Ovary (tissue), 7 donors: ENCODE measurements at regions not wholly inside any gene's neighbourhood (a gene's known extent, or its start where the extent isn't known, plus 50 kb on each side); places are given as distances from the start of the nearest gene placed in this dataset.

ENCODE experiments used
- DNase-seq, 5 donors: peaks; one replicate each; pipeline ENCODE4 v3.0.0-alpha.2; 2019 to 2020
- H3K27ac ChIP-seq, 2 donors: fragments of 200-600 bp; one replicate each; pipeline versions ENCODE4 v1.5.1 to v1.8.0; 2019 to 2022
- H3K27me3 ChIP-seq: fragments of 200-600 bp; one replicate; pipeline ENCODE4 v1.8.0; 2022
- H3K36me3 ChIP-seq: fragments of 200-600 bp; sonication (generic); one replicate; pipeline ENCODE4 v1.5.1; 2019
- H3K4me1 ChIP-seq: one replicate; pipeline ENCODE4 v1.8.1; 2013; ENCODE audit warnings: mild to moderate bottlenecking, moderate library complexity; ENCODE audit not compliant: insufficient read depth
- H3K4me3 ChIP-seq: fragments of 200-600 bp; sonication (generic); one replicate; pipeline ENCODE4 v1.5.1; 2017
- H3K9me3 ChIP-seq, 2 donors: fragments of 200-600 bp in 1 of 2; sonication (generic) in 1 of 2; one replicate each; pipeline versions ENCODE4 v1.5.1 to v1.8.1; 2013 to 2019; ENCODE audit warnings: mild to moderate bottlenecking in 1 of 2, moderate library complexity in 1 of 2
- EP300 ChIP-seq: sonication (generic); formaldehyde crosslinking; IDR thresholded peaks from one replicate; pipeline ENCODE4 v1.6.1; 2017; ENCODE audit warnings: antibody characterized with exemption
- POLR2A ChIP-seq: fragments of 450-650 bp; IDR thresholded peaks from one replicate; pipeline ENCODE4 v1.6.1; 2017; ENCODE audit warnings: antibody characterized with exemption, mild to moderate bottlenecking, moderate library complexity
- WGBS, 3 donors: extraction: QIAGEN DNeasy Blood & Tissue Kit in 1 of 3; methylation state at CpG; one replicate each; pipeline versions ENCODE4 v1.1.5 to v1.1.7; 2013 to 2017; 5-methylcytosine and 5-hydroxymethylcytosine counted together
- intact Hi-C, 4 donors: fragments of 100-400 bp; cut with DNase I; formaldehyde crosslinking; loops; one replicate each; pipeline versions ENCODE4 v1.11.0 to v1.15.1; 2022 to 2023
- TF ChIP-seq, protein P1 (sequence below), 3 donors: fragments of 450-650 bp in 2 of 3; fragments of 200-600 bp in 1 of 3; IDR thresholded peaks; one replicate each; pipeline versions ENCODE4 v1.5.1 to v1.8.0; 2016 to 2022; ENCODE audit warnings: antibody characterized with exemption in 3 of 3, mild to moderate bottlenecking in 1 of 3
- donor health status: DM: no; HTN: no; CAD: no; lungs with moderate emphysema.
- donor health status: DM: no; HTN: no; CAD: no.
- donor health status: Bipolar disorder and iron deficiency.
- donor health status: DM: no; HTN: no; CAD: no.
- donor health status: DM: yes; HTN: yes; CAD: no.

DNA sequence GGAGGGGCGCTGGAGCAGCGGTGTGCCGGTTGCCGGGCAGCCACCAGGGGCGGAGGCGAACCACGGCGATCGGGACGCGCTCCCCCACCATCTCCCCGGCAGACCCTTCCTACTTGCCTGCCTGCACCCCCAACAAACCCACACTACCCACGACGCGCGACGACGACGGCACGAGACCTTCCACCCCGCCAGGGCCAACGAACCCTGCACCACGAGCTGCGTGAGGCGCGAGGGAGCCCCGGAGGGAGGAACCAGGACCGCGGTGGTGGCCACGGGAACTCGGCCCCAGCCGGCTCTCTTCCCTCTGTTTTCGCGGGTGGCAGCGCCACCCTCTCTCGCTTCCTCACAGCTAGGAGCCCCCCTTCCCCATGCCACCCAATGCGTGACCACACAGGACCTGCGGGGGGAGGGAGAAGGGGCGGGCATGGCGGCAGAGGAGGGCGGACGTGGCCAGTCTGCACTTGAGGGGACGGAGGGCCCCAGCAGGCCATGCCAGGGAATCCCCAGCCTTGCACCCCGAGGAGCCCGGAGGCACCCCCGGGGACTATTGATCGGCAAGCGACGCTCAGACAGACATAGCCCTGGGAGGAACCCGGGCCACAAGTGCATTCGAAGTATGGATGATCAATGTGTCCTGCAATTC is 1516.4 kb upstream of the DEFB115 start:
- no peaks in the 10 kb centered on the region for H3K9me3 ChIP-seq
- no peak for DNase-seq
- WGBS, 3 donors: 60 to 70% (median 68%) methylated on average over 45 to 51 of the region's 51 CpGs
- no peaks in the 10 kb centered on the region for H3K4me1 ChIP-seq
- H3K4me3 ChIP-seq: no peak overlapping the region
- no peaks in the 10 kb centered on the region for H3K27me3 ChIP-seq
- intact Hi-C loops: no loop called here
- TF ChIP-seq EP300: no peak
- no peak for TF ChIP-seq POLR2A
- TF ChIP-seq, protein P1, sequence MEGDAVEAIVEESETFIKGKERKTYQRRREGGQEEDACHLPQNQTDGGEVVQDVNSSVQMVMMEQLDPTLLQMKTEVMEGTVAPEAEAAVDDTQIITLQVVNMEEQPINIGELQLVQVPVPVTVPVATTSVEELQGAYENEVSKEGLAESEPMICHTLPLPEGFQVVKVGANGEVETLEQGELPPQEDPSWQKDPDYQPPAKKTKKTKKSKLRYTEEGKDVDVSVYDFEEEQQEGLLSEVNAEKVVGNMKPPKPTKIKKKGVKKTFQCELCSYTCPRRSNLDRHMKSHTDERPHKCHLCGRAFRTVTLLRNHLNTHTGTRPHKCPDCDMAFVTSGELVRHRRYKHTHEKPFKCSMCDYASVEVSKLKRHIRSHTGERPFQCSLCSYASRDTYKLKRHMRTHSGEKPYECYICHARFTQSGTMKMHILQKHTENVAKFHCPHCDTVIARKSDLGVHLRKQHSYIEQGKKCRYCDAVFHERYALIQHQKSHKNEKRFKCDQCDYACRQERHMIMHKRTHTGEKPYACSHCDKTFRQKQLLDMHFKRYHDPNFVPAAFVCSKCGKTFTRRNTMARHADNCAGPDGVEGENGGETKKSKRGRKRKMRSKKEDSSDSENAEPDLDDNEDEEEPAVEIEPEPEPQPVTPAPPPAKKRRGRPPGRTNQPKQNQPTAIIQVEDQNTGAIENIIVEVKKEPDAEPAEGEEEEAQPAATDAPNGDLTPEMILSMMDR (IDR thresholded peaks at IDR 0.05): no peak
- no peak overlapping the region for H3K27ac ChIP-seq
- H3K36me3 ChIP-seq: no peaks in the 10 kb centered on the region

DNA sequence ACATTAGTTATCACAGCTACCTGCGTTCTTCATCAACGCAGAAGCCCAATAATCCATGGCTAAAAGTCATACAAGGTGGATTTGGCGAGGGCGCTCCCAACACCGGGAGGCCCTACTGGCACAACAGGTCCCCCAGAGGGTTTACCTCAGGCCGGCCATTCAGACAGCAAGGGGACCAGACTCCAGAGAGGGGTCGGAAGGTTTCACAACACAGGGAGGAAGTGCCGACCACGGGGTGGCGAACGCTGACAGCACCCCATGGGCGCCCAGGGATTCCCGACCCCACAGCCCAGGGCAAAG is 1515.9 kb upstream of the DEFB115 start:
- no peaks in the 10 kb centered on the region for H3K36me3 ChIP-seq
- no peak overlapping the region for H3K27ac ChIP-seq
- H3K4me1 ChIP-seq: no peaks in the 10 kb centered on the region
- TF ChIP-seq, protein P1 (IDR thresholded peaks at IDR 0.05): no peak
- no peak for TF ChIP-seq EP300
- intact Hi-C loops: no loop called here
- no peaks in the 10 kb centered on the region for H3K9me3 ChIP-seq
- H3K4me3 ChIP-seq: no peak overlapping the region
- WGBS, 3 donors: 51 to 70% (median 55%) methylated on average over 13 of the region's 13 CpGs
- H3K27me3 ChIP-seq: no peaks in the 10 kb centered on the region
- DNase-seq: no peak

DNA sequence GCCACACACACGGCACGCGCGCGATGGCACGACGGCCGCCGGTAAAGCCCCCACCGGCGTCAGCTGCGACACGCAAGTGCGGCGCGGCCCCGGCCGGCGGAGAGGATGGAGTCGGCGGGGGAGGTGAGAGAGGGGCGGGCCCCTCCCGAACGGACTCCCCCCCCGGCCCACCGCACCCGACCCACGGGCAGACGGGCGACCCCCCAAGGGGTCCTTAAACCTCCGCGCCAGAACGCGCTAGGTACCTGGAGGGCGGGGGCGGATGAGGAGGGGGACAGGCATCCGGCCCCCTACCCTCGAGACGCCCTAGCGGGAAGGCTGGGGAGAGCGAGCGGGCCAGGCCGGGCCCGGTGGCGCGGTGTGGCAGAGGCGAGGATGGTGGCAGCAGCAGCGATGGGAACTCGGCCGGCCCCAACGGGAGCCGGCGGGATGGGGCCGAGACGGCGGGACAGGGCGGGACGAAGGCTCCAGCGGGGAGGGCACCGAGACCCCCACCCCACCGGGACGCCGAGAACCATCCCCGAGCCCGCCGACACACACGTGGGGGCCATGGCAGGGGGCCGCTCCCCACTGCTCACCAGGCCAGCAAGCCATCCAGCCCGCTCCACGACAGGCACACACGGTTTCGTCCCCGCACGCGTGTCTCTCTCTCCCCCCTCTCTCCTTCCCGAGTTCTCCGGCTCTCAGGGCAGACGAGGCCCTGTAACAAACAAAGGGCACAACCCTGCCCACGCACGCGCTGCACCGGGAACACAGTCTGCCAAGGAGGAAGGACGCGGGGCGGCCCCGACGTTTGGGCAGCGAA is 1515.4 kb upstream of the DEFB115 start:
- Histone ChIP-seq H3K27me3 (no peaks in the 10 kb centered on the region), H3K36me3 (no peaks in the 10 kb centered on the region), H3K9me3 (no peaks in the 10 kb centered on the region), H3K27ac (no peak overlapping the region), H3K4me1 (no peaks in the 10 kb centered on the region), H3K4me3 (no peak overlapping the region)
- intact Hi-C loops: no loop called here
- TF ChIP-seq EP300: no peak
- TF ChIP-seq POLR2A: no peak
- TF ChIP-seq, protein P1 (IDR thresholded peaks at IDR 0.05): no peak
- DNase-seq: no peak
- WGBS, 3 donors: 57 to 78% (median 59%) methylated on average over 83 to 88 of the region's 88 CpGs

DNA sequence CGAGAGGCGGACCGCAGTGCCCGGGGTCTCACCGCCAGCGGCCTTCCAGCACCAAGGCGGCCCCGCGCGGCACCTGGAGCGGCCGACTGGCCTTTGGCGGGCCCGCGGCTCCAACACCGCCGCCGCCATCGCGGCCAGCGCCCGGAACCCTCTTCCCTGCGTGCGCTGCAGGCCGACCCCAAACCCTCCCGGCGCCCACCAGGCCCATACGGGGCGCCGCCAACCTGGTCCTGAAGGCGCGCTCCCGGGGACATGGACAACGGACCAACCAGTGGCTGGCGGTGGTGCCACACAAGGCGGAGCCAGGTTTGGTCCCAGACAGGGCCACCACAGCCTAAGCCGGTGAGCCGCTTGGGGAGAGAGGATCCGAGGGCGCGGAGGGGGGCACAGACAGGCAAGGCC is 1514.8 kb upstream of the DEFB115 start:
- H3K9me3 ChIP-seq: no peaks in the 10 kb centered on the region
- H3K27ac ChIP-seq: no peak overlapping the region
- intact Hi-C loops: no loop called here
- no peak overlapping the region for H3K4me3 ChIP-seq
- H3K4me1 ChIP-seq: no peaks in the 10 kb centered on the region
- DNase-seq: no peak
- H3K27me3 ChIP-seq: no peaks in the 10 kb centered on the region
- WGBS, 3 donors: 55 to 72% (median 55%) methylated on average over 34 to 41 of the region's 41 CpGs
- H3K36me3 ChIP-seq: no peaks in the 10 kb centered on the region
- TF ChIP-seq POLR2A: no peak
- TF ChIP-seq, protein P1 (IDR thresholded peaks at IDR 0.05): no peak
- TF ChIP-seq EP300: no peak
